HUES48 (cell line): ENCODE measurements at regions not wholly inside any gene's neighbourhood (a gene's known extent, or its start where the extent isn't known, plus 50 kb on each side); places are given as distances from the start of the nearest gene placed in this dataset.
"Not testable (repeated sequence)": the region's sequence is repeated elsewhere in the genome, so short reads cannot be mapped to it uniquely, and the experiment has no call there.

ENCODE experiments used
- H3K27ac ChIP-seq: one replicate; pipeline ENCODE4 v1.7.0; 2013; ENCODE audit warnings: low read depth, low read length, inconsistent platforms
- H3K27me3 ChIP-seq: 2 replicates; pipeline ENCODE4 v1.6.1; 2013; ENCODE audit warnings: mild to moderate bottlenecking, low read length; ENCODE audit not compliant: control insufficient read depth, insufficient read depth
- H3K36me3 ChIP-seq: 2 replicates; pipeline ENCODE4 v1.6.1; 2013; ENCODE audit warnings: low read length; ENCODE audit not compliant: control insufficient read depth, insufficient read depth
- H3K4me1 ChIP-seq: 2 replicates; pipeline ENCODE4 v1.6.1; 2013; ENCODE audit warnings: mild to moderate bottlenecking, low read length; ENCODE audit not compliant: control insufficient read depth, insufficient read depth
- H3K4me3 ChIP-seq: 2 replicates; pipeline ENCODE4 v1.5.1; 2013; ENCODE audit warnings: mild to moderate bottlenecking, low read depth, low read length
- H3K9ac ChIP-seq: 2 replicates; pipeline ENCODE4 v1.6.1; 2013; ENCODE audit warnings: mild to moderate bottlenecking, low read depth, low read length, moderate library complexity
- H3K9me3 ChIP-seq: 2 replicates; pipeline ENCODE4 v1.6.1; 2013; ENCODE audit warnings: low read length; ENCODE audit not compliant: control insufficient read depth, insufficient read depth

- H3K9ac ChIP-seq: no peak overlapping the region
- no peak overlapping the region for H3K27ac ChIP-seq
- H3K9me3 ChIP-seq: no peaks in the 10 kb centered on the region
- H3K4me1 ChIP-seq: peaks cover 17% of the 10 kb centered on the region
- no peak overlapping the region for H3K4me3 ChIP-seq
- no peaks in the 10 kb centered on the region for H3K36me3 ChIP-seq
- H3K27me3 ChIP-seq: no peaks in the 10 kb centered on the region
These were observed 81.6 kb upstream of the MYO3A start for GRCh38 chr10:25852364-25852941.

GRCh38 chr10:25858076-25858475 is 76.0 kb upstream of the MYO3A start:
- Histone ChIP-seq H3K27me3 (no peaks in the 10 kb centered on the region), H3K27ac (no peak overlapping the region), H3K4me1 (no peaks in the 10 kb centered on the region), H3K36me3 (no peaks in the 10 kb centered on the region), H3K4me3 (no peak overlapping the region), H3K9me3 (no peaks in the 10 kb centered on the region), H3K9ac (no peak overlapping the region)

- H3K27me3 ChIP-seq: no peaks in the 10 kb centered on the region
- H3K9me3 ChIP-seq: no peaks in the 10 kb centered on the region
- H3K27ac ChIP-seq: no peak overlapping the region
- no peaks in the 10 kb centered on the region for H3K4me1 ChIP-seq
- H3K9ac ChIP-seq: no peak overlapping the region
- no peak overlapping the region for H3K4me3 ChIP-seq
- H3K36me3 ChIP-seq: no peaks in the 10 kb centered on the region
These were observed 68.8 kb upstream of the MYO3A start for GRCh38 chr10:25865267-25865666.

- Histone ChIP-seq H3K36me3 (no peaks in the 10 kb centered on the region), H3K4me3 (no peak overlapping the region), H3K4me1 (no peaks in the 10 kb centered on the region), H3K27ac (no peak overlapping the region), H3K9me3 (no peaks in the 10 kb centered on the region), H3K9ac (no peak overlapping the region), H3K27me3 (no peaks in the 10 kb centered on the region)
These were observed 66.7 kb upstream of the MYO3A start for GRCh38 chr10:25867321-25867720.

GRCh38 chr10:25869067-25869591 is 64.9 kb upstream of the MYO3A start:
- no peaks in the 10 kb centered on the region for H3K36me3 ChIP-seq
- no peaks in the 10 kb centered on the region for H3K4me1 ChIP-seq
- H3K27ac ChIP-seq: no peak overlapping the region
- H3K4me3 ChIP-seq: no peak overlapping the region
- no peaks in the 10 kb centered on the region for H3K9me3 ChIP-seq
- H3K27me3 ChIP-seq: no peaks in the 10 kb centered on the region
- H3K9ac ChIP-seq: no peak overlapping the region

- no peaks in the 10 kb centered on the region for H3K27me3 ChIP-seq
- H3K4me1 ChIP-seq: no peaks in the 10 kb centered on the region
- H3K4me3 ChIP-seq: no peak overlapping the region
- no peak overlapping the region for H3K27ac ChIP-seq
- H3K9ac ChIP-seq: no peak overlapping the region
- no peaks in the 10 kb centered on the region for H3K9me3 ChIP-seq
- no peaks in the 10 kb centered on the region for H3K36me3 ChIP-seq
These were observed 64.4 kb upstream of the MYO3A start for GRCh38 chr10:25869609-25870008.

- H3K9ac ChIP-seq, H3K36me3 ChIP-seq, H3K4me1 ChIP-seq, H3K27ac ChIP-seq, H3K4me3 ChIP-seq, H3K9me3 ChIP-seq, H3K27me3 ChIP-seq: not testable (repeated sequence)
These were observed 59.6 kb upstream of the MYO3A start for GRCh38 chr10:25874402-25874801.

- Histone ChIP-seq H3K9ac (no peak overlapping the region), H3K36me3 (no peaks in the 10 kb centered on the region), H3K4me1 (peaks cover 5% of the 10 kb centered on the region; the same call in 1 of the 2 replicates)
These were observed 58.4 kb upstream of the MYO3A start for GRCh38 chr10:25875556-25876165.

GRCh38 chr10:25877296-25877695 is 56.7 kb upstream of the MYO3A start:
- Histone ChIP-seq H3K9me3 (no peaks in the 10 kb centered on the region), H3K4me1 (peaks cover 5% of the 10 kb centered on the region; the same call in 1 of the 2 replicates), H3K9ac (no peak overlapping the region), H3K36me3 (no peaks in the 10 kb centered on the region), H3K27me3 (no peaks in the 10 kb centered on the region), H3K4me3 (no peak overlapping the region), H3K27ac (no peak overlapping the region)

More at GRCh38 chr10:25875556-25876165, 58.4 kb upstream of the MYO3A start:
- H3K4me3 ChIP-seq: no peak overlapping the region
- H3K27ac ChIP-seq: no peak overlapping the region
- H3K27me3 ChIP-seq: no peaks in the 10 kb centered on the region
- no peaks in the 10 kb centered on the region for H3K9me3 ChIP-seq
